ENCODE measurements at regions not wholly inside any gene's neighbourhood (a gene's known extent, or its start where the extent isn't known, plus 50 kb on each side); places are given as distances from the start of the nearest gene placed in this dataset.

GRCh38 chr3:80114694-80115093 is 346.9 kb upstream of the ROBO1 start:
- WGBS, result 100% methylated on average over 1 of the region's 1 CpG
- H3K36me3 ChIP-seq (ENCODE audit: insufficient read depth, low read length), result no peaks in the 10 kb centered on the region
- no peak overlapping the region for H3K27ac ChIP-seq (ENCODE audit: low read depth, low read length)
- no peak overlapping the region for H3K9ac ChIP-seq (ENCODE audit: low read depth, low read length)
- no peaks in the 10 kb centered on the region for H3K4me1 ChIP-seq (ENCODE audit: insufficient read depth, low read length)
- H3K4me3 ChIP-seq (ENCODE audit: low read length), result no peak overlapping the region
- no peaks in the 10 kb centered on the region for H3K27me3 ChIP-seq (ENCODE audit: insufficient read depth, low read length)
- no peaks in the 10 kb centered on the region for H3K9me3 ChIP-seq (ENCODE audit: insufficient read depth, low read depth, low read length)

GRCh38 chr3:80113331-80113730 is 345.5 kb upstream of the ROBO1 start:
- no peak overlapping the region for H3K4me3 ChIP-seq (ENCODE audit: low read length)
- no peaks in the 10 kb centered on the region for H3K27me3 ChIP-seq (ENCODE audit: insufficient read depth, low read length)
- no peaks in the 10 kb centered on the region for H3K36me3 ChIP-seq (ENCODE audit: insufficient read depth, low read length)
- H3K9ac ChIP-seq (ENCODE audit: low read depth, low read length), result no peak overlapping the region
- H3K9me3 ChIP-seq (ENCODE audit: insufficient read depth, low read depth, low read length), result no peaks in the 10 kb centered on the region
- no peaks in the 10 kb centered on the region for H3K4me1 ChIP-seq (ENCODE audit: insufficient read depth, low read length)
- 92% methylated on average over 1 of the region's 1 CpG for WGBS
- no peak overlapping the region for H3K27ac ChIP-seq (ENCODE audit: low read depth, low read length)

GRCh38 chr3:80099559-80100066 is 331.8 kb upstream of the ROBO1 start:
- H3K27me3 ChIP-seq (ENCODE audit: insufficient read depth, low read length), result no peaks in the 10 kb centered on the region
- no peak overlapping the region for H3K9ac ChIP-seq (ENCODE audit: low read depth, low read length)
- no peaks in the 10 kb centered on the region for H3K36me3 ChIP-seq (ENCODE audit: insufficient read depth, low read length)
- no CpG with 5 or more reads among the region's 1 CpG for WGBS
- no peaks in the 10 kb centered on the region for H3K9me3 ChIP-seq (ENCODE audit: insufficient read depth, low read depth, low read length)
- no peak overlapping the region for H3K27ac ChIP-seq (ENCODE audit: low read depth, low read length)
- no peaks in the 10 kb centered on the region for H3K4me1 ChIP-seq (ENCODE audit: insufficient read depth, low read length)
- no peak overlapping the region for H3K4me3 ChIP-seq (ENCODE audit: low read length)

GRCh38 chr3:80097674-80098073 is 329.9 kb upstream of the ROBO1 start:
- no peaks in the 10 kb centered on the region for H3K4me1 ChIP-seq (ENCODE audit: insufficient read depth, low read length)
- H3K4me3 ChIP-seq (ENCODE audit: low read length), result no peak overlapping the region
- H3K27ac ChIP-seq (ENCODE audit: low read depth, low read length), result no peak overlapping the region
- no peaks in the 10 kb centered on the region for H3K36me3 ChIP-seq (ENCODE audit: insufficient read depth, low read length)
- H3K9ac ChIP-seq (ENCODE audit: low read depth, low read length), result no peak overlapping the region
- WGBS, result no CpG with 5 or more reads among the region's 2 CpGs
- no peaks in the 10 kb centered on the region for H3K27me3 ChIP-seq (ENCODE audit: insufficient read depth, low read length)
- H3K9me3 ChIP-seq (ENCODE audit: insufficient read depth, low read depth, low read length), result no peaks in the 10 kb centered on the region

GRCh38 chr3:80096909-80097308 is 329.1 kb upstream of the ROBO1 start:
- Histone ChIP-seq H3K4me3 (ENCODE audit: low read length) (no peak overlapping the region), H3K9ac (ENCODE audit: low read depth, low read length) (no peak overlapping the region), H3K9me3 (ENCODE audit: insufficient read depth, low read depth, low read length) (no peaks in the 10 kb centered on the region), H3K27ac (ENCODE audit: low read depth, low read length) (no peak overlapping the region), H3K27me3 (ENCODE audit: insufficient read depth, low read length) (no peaks in the 10 kb centered on the region), H3K4me1 (ENCODE audit: insufficient read depth, low read length) (no peaks in the 10 kb centered on the region), H3K36me3 (ENCODE audit: insufficient read depth, low read length) (no peaks in the 10 kb centered on the region)
- WGBS, result 97% methylated on average over 2 of the region's 2 CpGs

- H3K9ac ChIP-seq (ENCODE audit: low read depth, low read length), result no peak overlapping the region
Measured at GRCh38 chr3:80094589-80094988, 326.8 kb upstream of the ROBO1 start.

GRCh38 chr3:80087767-80088166 is 320.0 kb upstream of the ROBO1 start:
- H3K9me3 ChIP-seq (ENCODE audit: insufficient read depth, low read depth, low read length), result no peaks in the 10 kb centered on the region
- WGBS, result no CpG with 5 or more reads among the region's 1 CpG
- no peak overlapping the region for H3K27ac ChIP-seq (ENCODE audit: low read depth, low read length)
- no peaks in the 10 kb centered on the region for H3K27me3 ChIP-seq (ENCODE audit: insufficient read depth, low read length)
- H3K9ac ChIP-seq (ENCODE audit: low read depth, low read length), result no peak overlapping the region
- no peaks in the 10 kb centered on the region for H3K4me1 ChIP-seq (ENCODE audit: insufficient read depth, low read length)
- no peaks in the 10 kb centered on the region for H3K36me3 ChIP-seq (ENCODE audit: insufficient read depth, low read length)
- no peak overlapping the region for H3K4me3 ChIP-seq (ENCODE audit: low read length)

More at GRCh38 chr3:80094589-80094988, 326.8 kb upstream of the ROBO1 start:
- Histone ChIP-seq H3K27me3 (ENCODE audit: insufficient read depth, low read length) (no peaks in the 10 kb centered on the region), H3K4me3 (ENCODE audit: low read length) (no peak overlapping the region), H3K9me3 (ENCODE audit: insufficient read depth, low read depth, low read length) (no peaks in the 10 kb centered on the region), H3K4me1 (ENCODE audit: insufficient read depth, low read length) (no peaks in the 10 kb centered on the region), H3K36me3 (ENCODE audit: insufficient read depth, low read length) (no peaks in the 10 kb centered on the region), H3K27ac (ENCODE audit: low read depth, low read length) (no peak overlapping the region)
- no CpG with 5 or more reads among the region's 1 CpG for WGBS

- no peak overlapping the region for H3K27ac ChIP-seq (ENCODE audit: low read depth, low read length)
Measured at GRCh38 chr3:80086426-80086825, 318.6 kb upstream of the ROBO1 start.

GRCh38 chr3:80079886-80080285 is 312.1 kb upstream of the ROBO1 start:
- no peaks in the 10 kb centered on the region for H3K36me3 ChIP-seq (ENCODE audit: insufficient read depth, low read length)
- no peak overlapping the region for H3K27ac ChIP-seq (ENCODE audit: low read depth, low read length)
- no peak overlapping the region for H3K4me3 ChIP-seq (ENCODE audit: low read length)
- H3K27me3 ChIP-seq (ENCODE audit: insufficient read depth, low read length), result no peaks in the 10 kb centered on the region
- H3K4me1 ChIP-seq (ENCODE audit: insufficient read depth, low read length), result peaks cover 11% of the 10 kb centered on the region
- no peaks in the 10 kb centered on the region for H3K9me3 ChIP-seq (ENCODE audit: insufficient read depth, low read depth, low read length)
- H3K9ac ChIP-seq (ENCODE audit: low read depth, low read length), result no peak overlapping the region

More at GRCh38 chr3:80086426-80086825, 318.6 kb upstream of the ROBO1 start:
- Histone ChIP-seq H3K4me1 (ENCODE audit: insufficient read depth, low read length) (no peaks in the 10 kb centered on the region), H3K9ac (ENCODE audit: low read depth, low read length) (no peak overlapping the region), H3K36me3 (ENCODE audit: insufficient read depth, low read length) (no peaks in the 10 kb centered on the region), H3K4me3 (ENCODE audit: low read length) (no peak overlapping the region), H3K9me3 (ENCODE audit: insufficient read depth, low read depth, low read length) (no peaks in the 10 kb centered on the region), H3K27me3 (ENCODE audit: insufficient read depth, low read length) (no peaks in the 10 kb centered on the region)

- Histone ChIP-seq H3K4me1 (ENCODE audit: insufficient read depth, low read length) (no peaks in the 10 kb centered on the region), H3K36me3 (ENCODE audit: insufficient read depth, low read length) (no peaks in the 10 kb centered on the region), H3K27me3 (ENCODE audit: insufficient read depth, low read length) (no peaks in the 10 kb centered on the region), H3K9me3 (ENCODE audit: insufficient read depth, low read depth, low read length) (no peaks in the 10 kb centered on the region), H3K27ac (ENCODE audit: low read depth, low read length) (no peak overlapping the region), H3K4me3 (ENCODE audit: low read length) (no peak overlapping the region), H3K9ac (ENCODE audit: low read depth, low read length) (no peak overlapping the region)
- WGBS, result 94% methylated on average over 3 of the region's 3 CpGs
Measured at GRCh38 chr3:80068459-80068858, 300.7 kb upstream of the ROBO1 start.

GRCh38 chr3:80063535-80063934 is 295.7 kb upstream of the ROBO1 start:
- no peak overlapping the region for H3K27ac ChIP-seq (ENCODE audit: low read depth, low read length)
- H3K4me1 ChIP-seq (ENCODE audit: insufficient read depth, low read length), result no peaks in the 10 kb centered on the region
- no peak overlapping the region for H3K9ac ChIP-seq (ENCODE audit: low read depth, low read length)
- no peak overlapping the region for H3K4me3 ChIP-seq (ENCODE audit: low read length)
- H3K27me3 ChIP-seq (ENCODE audit: insufficient read depth, low read length), result no peaks in the 10 kb centered on the region
- no peaks in the 10 kb centered on the region for H3K36me3 ChIP-seq (ENCODE audit: insufficient read depth, low read length)
- no peaks in the 10 kb centered on the region for H3K9me3 ChIP-seq (ENCODE audit: insufficient read depth, low read depth, low read length)
- WGBS, result 95% methylated on average over 8 of the region's 8 CpGs

- WGBS, result 100% methylated on average over 1 of the region's 1 CpG
Measured at GRCh38 chr3:80060664-80061063, 292.9 kb upstream of the ROBO1 start.

More at GRCh38 chr3:80060664-80061063, 292.9 kb upstream of the ROBO1 start:
- Histone ChIP-seq H3K4me1 (ENCODE audit: insufficient read depth, low read length) (peaks cover 6% of the 10 kb centered on the region; the same call in 1 of the 2 replicates), H3K27me3 (ENCODE audit: insufficient read depth, low read length) (no peaks in the 10 kb centered on the region), H3K36me3 (ENCODE audit: insufficient read depth, low read length) (no peaks in the 10 kb centered on the region), H3K4me3 (ENCODE audit: low read length) (no peak overlapping the region), H3K9me3 (ENCODE audit: insufficient read depth, low read depth, low read length) (no peaks in the 10 kb centered on the region), H3K27ac (ENCODE audit: low read depth, low read length) (no peak overlapping the region), H3K9ac (ENCODE audit: low read depth, low read length) (no peak overlapping the region)

All from HUES64 (cell line).